ENCODE measurements at regions not wholly inside any gene's neighbourhood (a gene's known extent, or its start where the extent isn't known, plus 50 kb on each side); places are given as distances from the start of the nearest gene placed in this dataset.

GRCh38 chr15:39079296-39079847, 501.5 kb upstream of the THBS1 start:
- Histone ChIP-seq H3K4me1 (ENCODE audit: control insufficient read depth, insufficient read depth, low read length, poor library complexity, severe bottlenecking) (peaks cover 6% of the 10 kb centered on the region), H3K4me3 (ENCODE audit: extremely low read depth, insufficient read depth, low read length, poor library complexity, severe bottlenecking) (no peak overlapping the region), H3K36me3 (ENCODE audit: control insufficient read depth, insufficient read depth, low read length) (no peaks in the 10 kb centered on the region), H3K27ac (ENCODE audit: low read depth, low read length, severe bottlenecking) (no peak overlapping the region), H3K9me3 (ENCODE audit: control insufficient read depth, low read length) (no peaks in the 10 kb centered on the region)
- WGBS, 2 experiments (ENCODE audit: insufficient coverage in 2 of 2) = 86 to 92% methylated on average over 3 to 6 of the region's 6 CpGs

- Histone ChIP-seq H3K27ac (ENCODE audit: low read depth, low read length, severe bottlenecking) (no peak overlapping the region), H3K4me1 (ENCODE audit: control insufficient read depth, insufficient read depth, low read length, poor library complexity, severe bottlenecking) (no peaks in the 10 kb centered on the region), H3K9me3 (ENCODE audit: control insufficient read depth, low read length) (no peaks in the 10 kb centered on the region), H3K36me3 (ENCODE audit: control insufficient read depth, insufficient read depth, low read length) (no peaks in the 10 kb centered on the region), H3K4me3 (ENCODE audit: extremely low read depth, insufficient read depth, low read length, poor library complexity, severe bottlenecking) (no peak overlapping the region)
- WGBS, 2 experiments (ENCODE audit: insufficient coverage in 2 of 2) = 86% methylated on average over 1 of the region's 2 CpGs; no CpG with 5 or more reads in 1 of the 2 experiments
Observed at GRCh38 chr15:39083213-39083612, 497.7 kb upstream of the THBS1 start.

GRCh38 chr15:39084674-39085530, 496.0 kb upstream of the THBS1 start:
- 92 to 94% methylated on average over 6 to 7 of the region's 12 CpGs for WGBS, 2 experiments (ENCODE audit: insufficient coverage in 2 of 2)

GRCh38 chr15:39086641-39087040, 494.2 kb upstream of the THBS1 start:
- no peaks in the 10 kb centered on the region for H3K36me3 ChIP-seq (ENCODE audit: control insufficient read depth, insufficient read depth, low read length)
- H3K4me1 ChIP-seq (ENCODE audit: control insufficient read depth, insufficient read depth, low read length, poor library complexity, severe bottlenecking) = no peaks in the 10 kb centered on the region
- WGBS, 2 experiments (ENCODE audit: insufficient coverage in 2 of 2) = 93 to 96% methylated on average over 4 to 5 of the region's 5 CpGs
- H3K9me3 ChIP-seq (ENCODE audit: control insufficient read depth, low read length) = no peaks in the 10 kb centered on the region
- no peak overlapping the region for H3K27ac ChIP-seq (ENCODE audit: low read depth, low read length, severe bottlenecking)
- no peak overlapping the region for H3K4me3 ChIP-seq (ENCODE audit: extremely low read depth, insufficient read depth, low read length, poor library complexity, severe bottlenecking)

More at GRCh38 chr15:39084674-39085530, 496.0 kb upstream of the THBS1 start:
- Histone ChIP-seq H3K4me3 (ENCODE audit: extremely low read depth, insufficient read depth, low read length, poor library complexity, severe bottlenecking) (no peak overlapping the region), H3K9me3 (ENCODE audit: control insufficient read depth, low read length) (no peaks in the 10 kb centered on the region), H3K4me1 (ENCODE audit: control insufficient read depth, insufficient read depth, low read length, poor library complexity, severe bottlenecking) (no peaks in the 10 kb centered on the region), H3K27ac (ENCODE audit: low read depth, low read length, severe bottlenecking) (no peak overlapping the region), H3K36me3 (ENCODE audit: control insufficient read depth, insufficient read depth, low read length) (no peaks in the 10 kb centered on the region)

- Histone ChIP-seq H3K9me3 (ENCODE audit: control insufficient read depth, low read length) (no peaks in the 10 kb centered on the region), H3K27ac (ENCODE audit: low read depth, low read length, severe bottlenecking) (no peak overlapping the region), H3K4me1 (ENCODE audit: control insufficient read depth, insufficient read depth, low read length, poor library complexity, severe bottlenecking) (no peaks in the 10 kb centered on the region), H3K4me3 (ENCODE audit: extremely low read depth, insufficient read depth, low read length, poor library complexity, severe bottlenecking) (no peak overlapping the region), H3K36me3 (ENCODE audit: control insufficient read depth, insufficient read depth, low read length) (no peaks in the 10 kb centered on the region)
- no CpG with 5 or more reads among the region's 1 CpG for WGBS, 2 experiments (ENCODE audit: insufficient coverage in 2 of 2)
Observed at GRCh38 chr15:39088156-39088555, 492.7 kb upstream of the THBS1 start.

- H3K36me3 ChIP-seq (ENCODE audit: control insufficient read depth, insufficient read depth, low read length) = no peaks in the 10 kb centered on the region
- no peak overlapping the region for H3K27ac ChIP-seq (ENCODE audit: low read depth, low read length, severe bottlenecking)
- no peaks in the 10 kb centered on the region for H3K9me3 ChIP-seq (ENCODE audit: control insufficient read depth, low read length)
- WGBS, 2 experiments (ENCODE audit: insufficient coverage in 2 of 2) = 90 to 100% methylated on average over 3 of the region's 4 CpGs
- no peaks in the 10 kb centered on the region for H3K4me1 ChIP-seq (ENCODE audit: control insufficient read depth, insufficient read depth, low read length, poor library complexity, severe bottlenecking)
- no peak overlapping the region for H3K4me3 ChIP-seq (ENCODE audit: extremely low read depth, insufficient read depth, low read length, poor library complexity, severe bottlenecking)
Observed at GRCh38 chr15:39092354-39092753, 488.5 kb upstream of the THBS1 start.

- 87 to 96% methylated on average over 2 of the region's 2 CpGs for WGBS, 2 experiments (ENCODE audit: insufficient coverage in 2 of 2)
- no peaks in the 10 kb centered on the region for H3K36me3 ChIP-seq (ENCODE audit: control insufficient read depth, insufficient read depth, low read length)
- H3K9me3 ChIP-seq (ENCODE audit: control insufficient read depth, low read length) = no peaks in the 10 kb centered on the region
- no peaks in the 10 kb centered on the region for H3K4me1 ChIP-seq (ENCODE audit: control insufficient read depth, insufficient read depth, low read length, poor library complexity, severe bottlenecking)
- no peak overlapping the region for H3K27ac ChIP-seq (ENCODE audit: low read depth, low read length, severe bottlenecking)
- no peak overlapping the region for H3K4me3 ChIP-seq (ENCODE audit: extremely low read depth, insufficient read depth, low read length, poor library complexity, severe bottlenecking)
Observed at GRCh38 chr15:39092761-39093160, 488.1 kb upstream of the THBS1 start.

- H3K27ac ChIP-seq (ENCODE audit: low read depth, low read length, severe bottlenecking) = no peak overlapping the region
- no peaks in the 10 kb centered on the region for H3K4me1 ChIP-seq (ENCODE audit: control insufficient read depth, insufficient read depth, low read length, poor library complexity, severe bottlenecking)
- H3K9me3 ChIP-seq (ENCODE audit: control insufficient read depth, low read length) = no peaks in the 10 kb centered on the region
- no peak overlapping the region for H3K4me3 ChIP-seq (ENCODE audit: extremely low read depth, insufficient read depth, low read length, poor library complexity, severe bottlenecking)
- H3K36me3 ChIP-seq (ENCODE audit: control insufficient read depth, insufficient read depth, low read length) = no peaks in the 10 kb centered on the region
Observed at GRCh38 chr15:39094116-39094515, 486.8 kb upstream of the THBS1 start.

- Histone ChIP-seq H3K9me3 (ENCODE audit: control insufficient read depth, low read length) (no peaks in the 10 kb centered on the region), H3K36me3 (ENCODE audit: control insufficient read depth, insufficient read depth, low read length) (no peaks in the 10 kb centered on the region), H3K27ac (ENCODE audit: low read depth, low read length, severe bottlenecking) (no peak overlapping the region), H3K4me1 (ENCODE audit: control insufficient read depth, insufficient read depth, low read length, poor library complexity, severe bottlenecking) (peaks cover 3% of the 10 kb centered on the region), H3K4me3 (ENCODE audit: extremely low read depth, insufficient read depth, low read length, poor library complexity, severe bottlenecking) (no peak overlapping the region)
- 62 to 66% methylated on average over 6 to 8 of the region's 8 CpGs for WGBS, 2 experiments (ENCODE audit: insufficient coverage in 2 of 2)
Observed at GRCh38 chr15:39095218-39095879, 485.5 kb upstream of the THBS1 start.

- H3K4me1 ChIP-seq (ENCODE audit: control insufficient read depth, insufficient read depth, low read length, poor library complexity, severe bottlenecking) = peaks cover 3% of the 10 kb centered on the region
- no peaks in the 10 kb centered on the region for H3K36me3 ChIP-seq (ENCODE audit: control insufficient read depth, insufficient read depth, low read length)
- H3K27ac ChIP-seq (ENCODE audit: low read depth, low read length, severe bottlenecking) = no peak overlapping the region
- no peak overlapping the region for H3K4me3 ChIP-seq (ENCODE audit: extremely low read depth, insufficient read depth, low read length, poor library complexity, severe bottlenecking)
- H3K9me3 ChIP-seq (ENCODE audit: control insufficient read depth, low read length) = no peaks in the 10 kb centered on the region
- 100% methylated on average over 1 of the region's 3 CpGs; no CpG with 5 or more reads in 1 of the 2 experiments for WGBS, 2 experiments (ENCODE audit: insufficient coverage in 2 of 2)
Observed at GRCh38 chr15:39096608-39097205, 484.2 kb upstream of the THBS1 start.

Measured in mesodermal cell (in vitro differentiated cells).